IMR-90 (cell line): ENCODE measurements at regions not wholly inside any gene's neighbourhood (a gene's known extent, or its start where the extent isn't known, plus 50 kb on each side); places are given as distances from the start of the nearest gene placed in this dataset.

Experiments
- CTCF ChIP-seq: conservative IDR thresholded peaks from 2 replicates; pipeline ENCODE4 v1.5.1; 2012; ENCODE audit warnings: mild to moderate bottlenecking, low read depth, low read length, improper control_type of control experiment
- MAZ ChIP-seq: IDR thresholded peaks from 2 replicates; pipeline ENCODE4 v1.6.1; 2012; ENCODE audit warnings: low read depth, mild to moderate bottlenecking, low read length, improper control_type of control experiment, moderate library complexity, borderline replicate concordance
- POLR2A ChIP-seq: IDR thresholded peaks from 2 replicates; pipeline ENCODE4 v1.6.1; 2012; ENCODE audit warnings: mild to moderate bottlenecking, low read depth, low read length

GRCh38 chr2:239554766-239555570 is 154.1 kb upstream of the HDAC4 start:
- no peak for TF ChIP-seq CTCF
- no peak for TF ChIP-seq MAZ
- no peak for TF ChIP-seq POLR2A
